ENCODE measurements at regions not wholly inside any gene's neighbourhood (a gene's known extent, or its start where the extent isn't known, plus 50 kb on each side); places are given as distances from the start of the nearest gene placed in this dataset.
"Not testable (repeated sequence)": the region's sequence is repeated elsewhere in the genome, so short reads cannot be mapped to it uniquely, and the experiment has no call there.

GRCh38 chr2:124999906-125000305 is 974.8 kb downstream of the CNTNAP5 start:
- Histone ChIP-seq H3K36me3 (ENCODE audit: insufficient read depth, insufficient read length, low read length) (no peaks in the 10 kb centered on the region), H3K4me1 (ENCODE audit: insufficient read depth, insufficient read length) (no peaks in the 10 kb centered on the region), H3K4me3 (ENCODE audit: insufficient read length, low read depth) (no peak overlapping the region), H3K27me3 (ENCODE audit: insufficient read depth, insufficient read length) (no peaks in the 10 kb centered on the region), H3K9ac (ENCODE audit: insufficient read length, low read depth) (no peak overlapping the region), H3K9me3 (ENCODE audit: insufficient read depth, low read length) (peaks cover 17% of the 10 kb centered on the region; the same call in 1 of the 2 replicates)
- TF ChIP-seq ZNF274 (IDR thresholded peaks at IDR 0.05; ENCODE audit: low read depth, low read length) (no peak), SUZ12 (IDR thresholded peaks at IDR 0.05; ENCODE audit: extremely low read depth, insufficient read depth, insufficient read length) (no peak), YY1 (IDR thresholded peaks at IDR 0.05; ENCODE audit: insufficient read depth, insufficient read length) (no peak)
- no peak for DNase-seq (ENCODE audit: low read depth, low spot score)

GRCh38 chr2:125004106-125004800 is 979.2 kb downstream of the CNTNAP5 start:
- DNase-seq (ENCODE audit: low read depth, low spot score): no peak
- Histone ChIP-seq H3K9ac (ENCODE audit: insufficient read length, low read depth) (no peak overlapping the region), H3K27me3 (ENCODE audit: insufficient read depth, insufficient read length) (no peaks in the 10 kb centered on the region), H3K9me3 (ENCODE audit: insufficient read depth, low read length) (no peaks in the 10 kb centered on the region), H3K36me3 (ENCODE audit: insufficient read depth, insufficient read length, low read length) (no peaks in the 10 kb centered on the region), H3K4me1 (ENCODE audit: insufficient read depth, insufficient read length) (no peaks in the 10 kb centered on the region), H3K4me3 (ENCODE audit: insufficient read length, low read depth) (no peak overlapping the region)
- no peak for TF ChIP-seq SUZ12 (IDR thresholded peaks at IDR 0.05; ENCODE audit: extremely low read depth, insufficient read depth, insufficient read length)
- no peak for TF ChIP-seq YY1 (IDR thresholded peaks at IDR 0.05; ENCODE audit: insufficient read depth, insufficient read length)
- TF ChIP-seq ZNF274 (IDR thresholded peaks at IDR 0.05; ENCODE audit: low read depth, low read length): no peak

GRCh38 chr2:125006676-125007075 is 981.6 kb downstream of the CNTNAP5 start:
- H3K9ac ChIP-seq (ENCODE audit: insufficient read length, low read depth): no peak overlapping the region
- H3K9me3 ChIP-seq (ENCODE audit: insufficient read depth, low read length): no peaks in the 10 kb centered on the region
- H3K4me3 ChIP-seq (ENCODE audit: insufficient read length, low read depth): no peak overlapping the region
- no peak for TF ChIP-seq YY1 (IDR thresholded peaks at IDR 0.05; ENCODE audit: insufficient read depth, insufficient read length)
- no peak for TF ChIP-seq ZNF274 (IDR thresholded peaks at IDR 0.05; ENCODE audit: low read depth, low read length)
- no peak for TF ChIP-seq SUZ12 (IDR thresholded peaks at IDR 0.05; ENCODE audit: extremely low read depth, insufficient read depth, insufficient read length)
- DNase-seq (ENCODE audit: low read depth, low spot score): no peak
- no peaks in the 10 kb centered on the region for H3K36me3 ChIP-seq (ENCODE audit: insufficient read depth, insufficient read length, low read length)
- H3K4me1 ChIP-seq (ENCODE audit: insufficient read depth, insufficient read length): no peaks in the 10 kb centered on the region
- no peaks in the 10 kb centered on the region for H3K27me3 ChIP-seq (ENCODE audit: insufficient read depth, insufficient read length)

- not testable (repeated sequence) for H3K4me1 ChIP-seq (ENCODE audit: insufficient read depth, insufficient read length); H3K27me3 ChIP-seq (ENCODE audit: insufficient read depth, insufficient read length); H3K36me3 ChIP-seq (ENCODE audit: insufficient read depth, insufficient read length, low read length); H3K4me3 ChIP-seq (ENCODE audit: insufficient read length, low read depth); DNase-seq (ENCODE audit: low read depth, low spot score); H3K9me3 ChIP-seq (ENCODE audit: insufficient read depth, low read length); H3K9ac ChIP-seq (ENCODE audit: insufficient read length, low read depth)
Observed at GRCh38 chr2:125028721-125029120, 1003.6 kb downstream of the CNTNAP5 start.

- Histone ChIP-seq H3K9me3 (ENCODE audit: insufficient read depth, low read length) (peaks cover 4% of the 10 kb centered on the region), H3K4me3 (ENCODE audit: insufficient read length, low read depth) (no peak overlapping the region), H3K27me3 (ENCODE audit: insufficient read depth, insufficient read length) (no peaks in the 10 kb centered on the region), H3K9ac (ENCODE audit: insufficient read length, low read depth) (no peak overlapping the region), H3K36me3 (ENCODE audit: insufficient read depth, insufficient read length, low read length) (no peaks in the 10 kb centered on the region), H3K4me1 (ENCODE audit: insufficient read depth, insufficient read length) (no peaks in the 10 kb centered on the region)
- no peak for TF ChIP-seq SUZ12 (IDR thresholded peaks at IDR 0.05; ENCODE audit: extremely low read depth, insufficient read depth, insufficient read length)
- TF ChIP-seq YY1 (IDR thresholded peaks at IDR 0.05; ENCODE audit: insufficient read depth, insufficient read length): no peak
- TF ChIP-seq ZNF274 (IDR thresholded peaks at IDR 0.05; ENCODE audit: low read depth, low read length): no peak
- no peak for DNase-seq (ENCODE audit: low read depth, low spot score)
Observed at GRCh38 chr2:125033871-125034270, 1008.8 kb downstream of the CNTNAP5 start.

GRCh38 chr2:125037135-125037653 is 1012.1 kb downstream of the CNTNAP5 start:
- H3K36me3 ChIP-seq (ENCODE audit: insufficient read depth, insufficient read length, low read length): no peaks in the 10 kb centered on the region
- H3K9ac ChIP-seq (ENCODE audit: insufficient read length, low read depth): no peak overlapping the region
- DNase-seq (ENCODE audit: low read depth, low spot score): no peak
- no peaks in the 10 kb centered on the region for H3K27me3 ChIP-seq (ENCODE audit: insufficient read depth, insufficient read length)
- H3K4me3 ChIP-seq (ENCODE audit: insufficient read length, low read depth): no peak overlapping the region
- peaks cover 4% of the 10 kb centered on the region for H3K9me3 ChIP-seq (ENCODE audit: insufficient read depth, low read length)
- H3K4me1 ChIP-seq (ENCODE audit: insufficient read depth, insufficient read length): no peaks in the 10 kb centered on the region
- TF ChIP-seq SUZ12 (IDR thresholded peaks at IDR 0.05; ENCODE audit: extremely low read depth, insufficient read depth, insufficient read length): no peak
- TF ChIP-seq ZNF274 (IDR thresholded peaks at IDR 0.05; ENCODE audit: low read depth, low read length): no peak
- no peak for TF ChIP-seq YY1 (IDR thresholded peaks at IDR 0.05; ENCODE audit: insufficient read depth, insufficient read length)

- no peaks in the 10 kb centered on the region for H3K4me1 ChIP-seq (ENCODE audit: insufficient read depth, insufficient read length)
- H3K9me3 ChIP-seq (ENCODE audit: insufficient read depth, low read length): peaks cover 4% of the 10 kb centered on the region; the same call in 1 of the 2 replicates
- H3K27me3 ChIP-seq (ENCODE audit: insufficient read depth, insufficient read length): no peaks in the 10 kb centered on the region
- DNase-seq (ENCODE audit: low read depth, low spot score): no peak
- TF ChIP-seq SUZ12 (IDR thresholded peaks at IDR 0.05; ENCODE audit: extremely low read depth, insufficient read depth, insufficient read length) (no peak), ZNF274 (IDR thresholded peaks at IDR 0.05; ENCODE audit: low read depth, low read length) (no peak), YY1 (IDR thresholded peaks at IDR 0.05; ENCODE audit: insufficient read depth, insufficient read length) (no peak)
- no peak overlapping the region for H3K4me3 ChIP-seq (ENCODE audit: insufficient read length, low read depth)
- H3K36me3 ChIP-seq (ENCODE audit: insufficient read depth, insufficient read length, low read length): no peaks in the 10 kb centered on the region
- no peak overlapping the region for H3K9ac ChIP-seq (ENCODE audit: insufficient read length, low read depth)
Observed at GRCh38 chr2:125041846-125042245, 1016.8 kb downstream of the CNTNAP5 start.
